ENCODE measurements at regions not wholly inside any gene's neighbourhood (a gene's known extent, or its start where the extent isn't known, plus 50 kb on each side); places are given as distances from the start of the nearest gene placed in this dataset.
"Not testable (repeated sequence)": the region's sequence is repeated elsewhere in the genome, so short reads cannot be mapped to it uniquely, and the experiment has no call there.

DNA sequence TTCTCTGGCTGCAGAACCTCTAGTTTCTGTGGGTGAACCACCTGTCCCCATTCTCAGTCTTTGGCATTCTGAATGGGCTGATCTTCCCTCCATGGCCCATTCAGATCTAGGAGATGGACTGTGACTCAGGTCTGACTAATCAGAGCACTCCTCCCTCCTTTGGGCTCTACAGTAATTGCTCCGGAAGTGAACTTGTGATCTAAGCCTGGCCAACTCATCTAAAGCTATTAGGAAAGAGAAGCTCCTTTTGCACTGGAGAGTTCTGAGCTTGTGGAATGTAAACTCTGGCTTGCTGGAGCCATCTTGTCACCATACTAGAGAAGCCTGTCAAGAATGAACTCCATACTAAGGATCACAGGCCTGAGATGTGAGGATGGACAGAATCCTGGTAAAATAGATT, 168.2 kb downstream of the SUDS3 start:
- no peak overlapping the region for H3K27ac ChIP-seq
- no peaks in the 10 kb centered on the region for H3K4me1 ChIP-seq
- no peak overlapping the region for H3K4me3 ChIP-seq
- DNase-seq, result no peak
- no peak for TF ChIP-seq CTCF (IDR thresholded peaks at IDR 0.05)
- no peaks in the 10 kb centered on the region for H3K27me3 ChIP-seq
- no peaks in the 10 kb centered on the region for H3K36me3 ChIP-seq
- intact Hi-C loops (cut with DNase I; ENCODE audit: low total_unique reads), result no loop called here
- peaks cover 0 to 8% (median 0%) of the 10 kb centered on the region in 3 donors for H3K9me3 ChIP-seq

DNA sequence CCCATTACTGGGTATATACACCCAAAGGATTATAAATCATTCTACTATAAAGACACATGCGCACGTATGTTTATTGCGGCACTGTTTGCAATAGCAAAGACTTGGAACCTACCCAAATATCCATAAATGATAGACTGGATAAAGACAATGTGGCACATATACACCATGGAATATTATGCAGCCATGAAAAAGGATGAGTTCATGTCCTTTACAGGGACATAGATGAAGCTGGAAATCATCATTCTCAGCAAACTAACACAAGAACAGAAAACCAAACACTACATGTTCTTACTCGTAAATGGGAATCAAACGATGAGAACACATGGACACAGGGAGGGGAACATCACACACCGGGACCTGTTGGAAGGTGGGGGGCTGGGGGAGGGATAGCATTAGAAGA, 171.3 kb downstream of the SUDS3 start:
- H3K4me1 ChIP-seq; H3K9me3 ChIP-seq; H3K27ac ChIP-seq; H3K4me3 ChIP-seq; H3K36me3 ChIP-seq; DNase-seq; H3K27me3 ChIP-seq; intact Hi-C loops (cut with DNase I; ENCODE audit: low total_unique reads): not testable (repeated sequence)

GRCh38 chr12:118548887-118549509, 172.6 kb downstream of the SUDS3 start:
- intact Hi-C loops (cut with DNase I; ENCODE audit: low total_unique reads), result no loop called here
- Histone ChIP-seq H3K9me3 (peaks cover 0 to 8% (median 0%) of the 10 kb centered on the region in 3 donors), H3K36me3 (no peaks in the 10 kb centered on the region), H3K4me1 (no peaks in the 10 kb centered on the region), H3K27ac (no peak overlapping the region), H3K27me3 (no peaks in the 10 kb centered on the region), H3K4me3 (no peak overlapping the region)
- TF ChIP-seq CTCF (IDR thresholded peaks at IDR 0.05), result no peak
- DNase-seq, result no peak

- Histone ChIP-seq H3K9me3 (peaks cover 0 to 8% (median 0%) of the 10 kb centered on the region in 3 donors), H3K36me3 (no peaks in the 10 kb centered on the region), H3K27ac (no peak overlapping the region), H3K27me3 (no peaks in the 10 kb centered on the region), H3K4me1 (no peaks in the 10 kb centered on the region), H3K4me3 (no peak overlapping the region)
- intact Hi-C loops (cut with DNase I; ENCODE audit: low total_unique reads), result no loop called here
- no peak for DNase-seq
- no peak for TF ChIP-seq CTCF (IDR thresholded peaks at IDR 0.05)
Observed at GRCh38 chr12:118549510-118549980, 173.2 kb downstream of the SUDS3 start.

GRCh38 chr12:118553856-118554504, 177.6 kb downstream of the SUDS3 start:
- no peak for DNase-seq
- Histone ChIP-seq H3K27ac (no peak overlapping the region), H3K36me3 (no peaks in the 10 kb centered on the region), H3K4me3 (no peak overlapping the region), H3K27me3 (no peaks in the 10 kb centered on the region), H3K4me1 (no peaks in the 10 kb centered on the region), H3K9me3 (no peaks in the 10 kb centered on the region)
- intact Hi-C loops (cut with DNase I; ENCODE audit: low total_unique reads), result no loop called here
- TF ChIP-seq CTCF (IDR thresholded peaks at IDR 0.05), result no peak

DNA sequence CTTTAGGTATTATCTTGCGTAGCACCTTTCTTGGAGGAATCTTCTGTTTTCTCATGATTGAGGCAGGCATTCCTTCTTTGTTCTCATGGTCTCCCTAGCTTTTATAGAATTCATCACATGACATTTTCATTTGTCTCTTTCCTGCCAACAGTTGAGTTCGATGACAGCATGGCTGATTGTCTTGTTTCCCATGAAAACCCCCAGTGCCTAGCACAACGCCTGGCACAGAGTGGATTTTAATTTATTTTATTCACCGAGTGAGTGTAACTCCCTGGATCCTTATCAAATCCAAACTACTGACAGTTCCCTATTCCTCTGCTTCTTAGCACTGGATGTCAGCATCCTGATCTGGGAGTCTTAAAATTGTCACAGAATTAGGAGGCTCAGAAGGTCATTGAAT, 182.6 kb downstream of the SUDS3 start:
- TF ChIP-seq CTCF (IDR thresholded peaks at IDR 0.05), result no peak
- Histone ChIP-seq H3K4me3 (no peak overlapping the region), H3K4me1 (no peaks in the 10 kb centered on the region), H3K36me3 (no peaks in the 10 kb centered on the region), H3K27ac (no peak overlapping the region), H3K9me3 (no peaks in the 10 kb centered on the region), H3K27me3 (no peaks in the 10 kb centered on the region)
- no peak for DNase-seq
- intact Hi-C loops (cut with DNase I; ENCODE audit: low total_unique reads), result no loop called here

Measured in tibial artery (tissue), 4 donors.